K562 (cell line): ENCODE measurements at regions not wholly inside any gene's neighbourhood (a gene's known extent, or its start where the extent isn't known, plus 50 kb on each side); places are given as distances from the start of the nearest gene placed in this dataset.

ENCODE experiments used
- ARHGAP35 ChIP-seq: fragments of 450-650 bp; IDR thresholded peaks from 2 replicates; pipeline ENCODE4 v1.6.1; 2018; ENCODE audit not compliant: partially characterized antibody
- BRD4 ChIP-seq: fragments of 200-600 bp; sonication (generic); IDR thresholded peaks from 2 replicates; pipeline ENCODE4 v1.6.1; 2017; ENCODE audit warnings: inconsistent platforms
- CBFB ChIP-seq: sonication (generic); formaldehyde crosslinking; IDR thresholded peaks from 2 replicates; pipeline ENCODE4 v1.4.0; 2020; ENCODE audit warnings: mild to moderate bottlenecking, missing genetic modification reagents
- DACH1 ChIP-seq: fragments of 450-650 bp; IDR thresholded peaks from 2 replicates; pipeline ENCODE4 v1.6.1; 2018; ENCODE audit not compliant: partially characterized antibody
- EGR1 ChIP-seq: fragments of 450-650 bp; conservative IDR thresholded peaks from 2 replicates; pipeline ENCODE4 v1.6.1; 2017; ENCODE audit warnings: mild to moderate bottlenecking
- ELF2 ChIP-seq: fragments of 250-450 bp; sonication (Bioruptor Pico); IDR thresholded peaks from 2 replicates; pipeline ENCODE4 v1.5.0; 2021; ENCODE audit warnings: mild to moderate bottlenecking
- FOXM1 ChIP-seq, 2 experiments: fragments of 450-650 bp in 1 of 2; sonication (generic) in 1 of 2; formaldehyde crosslinking in 1 of 2; IDR thresholded peaks; 2 replicates each; pipeline versions ENCODE4 v1.6.1 to v1.9.0; 2017 to 2022; ENCODE audit warnings: low read depth in 2 of 2, mild to moderate bottlenecking in 2 of 2, missing genetic modification reagents in 1 of 2, moderate library complexity in 1 of 2
- GATAD2A ChIP-seq: fragments of 450-650 bp; IDR thresholded peaks from 2 replicates; pipeline ENCODE4 v1.6.1; 2017
- HDAC8 ChIP-seq: fragments of 450-650 bp; IDR thresholded peaks from 2 replicates; pipeline ENCODE4 v1.6.1; 2016; ENCODE audit warnings: mild to moderate bottlenecking, missing genetic modification characterization, moderate library complexity, missing compliant biosample characterization
- HIVEP1 ChIP-seq: fragments of 250-450 bp; sonication (Bioruptor Pico); IDR thresholded peaks from 2 replicates; pipeline ENCODE4 v1.4.0; 2020; ENCODE audit warnings: mild to moderate bottlenecking
- KLF13 ChIP-seq: fragments of 450-650 bp; IDR thresholded peaks from 2 replicates; pipeline ENCODE4 v1.6.1; 2016; ENCODE audit warnings: missing genetic modification characterization, low read depth, mild to moderate bottlenecking, missing compliant biosample characterization, moderate library complexity, borderline replicate concordance
- L3MBTL2 ChIP-seq: fragments of 450-650 bp; IDR thresholded peaks from 2 replicates; pipeline ENCODE4 v1.6.1; 2016; ENCODE audit warnings: mild to moderate bottlenecking, moderate library complexity
- MAZ ChIP-seq, 2 experiments: fragments of 450-650 bp in 1 of 2; sonication (generic) in 1 of 2; formaldehyde crosslinking; IDR thresholded peaks in 1 of 2; conservative IDR thresholded peaks in 1 of 2; 2 replicates each; pipeline versions ENCODE4 v1.4.0 to v1.5.0; 2020; ENCODE audit warnings: mild to moderate bottlenecking in 1 of 2, missing genetic modification reagents in 1 of 2
- MTA2 ChIP-seq: fragments of 450-650 bp; IDR thresholded peaks from 2 replicates; pipeline ENCODE4 v1.6.1; 2016; ENCODE audit warnings: low read depth
- NELFE ChIP-seq: IDR thresholded peaks from 2 replicates; pipeline ENCODE4 v1.6.1; 2011; ENCODE audit warnings: mild to moderate bottlenecking; ENCODE audit not compliant: insufficient read depth, insufficient read length
- NR2C1 ChIP-seq, 2 experiments: fragments of 450-650 bp; IDR thresholded peaks; 2 replicates each; pipeline ENCODE4 v1.6.1; 2017; ENCODE audit warnings: mild to moderate bottlenecking in 2 of 2, antibody characterized with exemption in 1 of 2, inconsistent platforms in 1 of 2, missing compliant biosample characterization in 1 of 2, missing genetic modification characterization in 1 of 2
- NR2F6 ChIP-seq: fragments of 450-650 bp; formaldehyde crosslinking; IDR thresholded peaks from 2 replicates; pipeline ENCODE4 v1.4.0; 2020; ENCODE audit warnings: mild to moderate bottlenecking
- RBM22 ChIP-seq: fragments of 200-400 bp; formaldehyde crosslinking; IDR thresholded peaks from 2 replicates; pipeline ENCODE4 v1.6.1; 2018; ENCODE audit warnings: low read length, low read depth; ENCODE audit not compliant: poor library complexity, severe bottlenecking
- TBP ChIP-seq: optimal IDR thresholded peaks from 2 replicates; pipeline ENCODE3; 2011; ENCODE audit warnings: low read depth, low read length, improper control_type of control experiment
- TRIM25 ChIP-seq: fragments of 450-650 bp; IDR thresholded peaks from 2 replicates; pipeline ENCODE4 v1.7.0; 2016; ENCODE audit warnings: borderline replicate concordance
- ZC3H4 ChIP-seq: sonication (generic); formaldehyde crosslinking; IDR thresholded peaks from 2 replicates; pipeline ENCODE4 v1.9.0; 2021; ENCODE audit warnings: missing genetic modification reagents, borderline replicate concordance
- ZNF146 ChIP-seq: IDR thresholded peaks from one replicate; pipeline ENCODE4 v1.6.1; 2018; ENCODE audit warnings: missing compliant biosample characterization; ENCODE audit not compliant: unreplicated experiment
- ZNF717 ChIP-seq: fragments of 250-450 bp; sonication (Bioruptor Pico); IDR thresholded peaks from 2 replicates; pipeline ENCODE4 v1.5.0; 2021
- TF ChIP-seq, protein P1 (sequence below): sonication (generic); formaldehyde crosslinking; IDR thresholded peaks from 2 replicates; pipeline ENCODE4 v1.8.1; 2023; ENCODE audit warnings: mild to moderate bottlenecking, missing genetic modification reagents
- TF ChIP-seq, protein P2 (sequence below): fragments of 450-650 bp; IDR thresholded peaks from 2 replicates; pipeline ENCODE4 v1.6.1; 2016; ENCODE audit warnings: antibody characterized with exemption

GRCh38 chr3:177359593-177360357 lies 162.5 kb upstream of the TBL1XR1 start (continued):
- no peak for TF ChIP-seq HDAC8 (tag)
- no peak for TF ChIP-seq ARHGAP35
- no peak for TF ChIP-seq HIVEP1
- no peak for TF ChIP-seq NELFE
- peak; percentile 60 for TF ChIP-seq NR2C1 (IDR thresholded peaks at IDR 0.05)
- TF ChIP-seq NR2C1 (tag; IDR thresholded peaks at IDR 0.05), result peak; percentile 58
- TF ChIP-seq MTA2, result no peak
- TF ChIP-seq ZNF717, result no peak
- peak; percentile 43; the same call in 1 of the 2 replicates for TF ChIP-seq ZC3H4 (CRISPR knock-in tag)
- no peak; the same call in 1 of the 2 replicates for TF ChIP-seq ELF2 (CRISPR knock-in tag)
- peak; percentile 81 for TF ChIP-seq TBP
- TF ChIP-seq TRIM25, result 0 out of 2 replicates have a peak, but pooled peaks have one; percentile 17
- TF ChIP-seq BRD4, result peak; percentile 74; the same call in 1 of the 2 replicates
- TF ChIP-seq ZNF146 (CRISPR knock-in tag), result no peak
- peak; percentile 50; the same call in 1 of the 2 replicates for TF ChIP-seq KLF13 (tag)
- TF ChIP-seq RBM22, result peak; percentile 28
- TF ChIP-seq NR2F6 (CRISPR knock-in tag), result no peak
- TF ChIP-seq FOXM1 (IDR thresholded peaks at IDR 0.05; ENCODE audit: low read depth), result peak; percentile 73; the same call in 1 of the 2 replicates
- no peak for TF ChIP-seq FOXM1 (CRISPR knock-in tag; IDR thresholded peaks at IDR 0.05; ENCODE audit: low read depth)
- peak; percentile 71 for TF ChIP-seq DACH1
- TF ChIP-seq, protein P1, sequence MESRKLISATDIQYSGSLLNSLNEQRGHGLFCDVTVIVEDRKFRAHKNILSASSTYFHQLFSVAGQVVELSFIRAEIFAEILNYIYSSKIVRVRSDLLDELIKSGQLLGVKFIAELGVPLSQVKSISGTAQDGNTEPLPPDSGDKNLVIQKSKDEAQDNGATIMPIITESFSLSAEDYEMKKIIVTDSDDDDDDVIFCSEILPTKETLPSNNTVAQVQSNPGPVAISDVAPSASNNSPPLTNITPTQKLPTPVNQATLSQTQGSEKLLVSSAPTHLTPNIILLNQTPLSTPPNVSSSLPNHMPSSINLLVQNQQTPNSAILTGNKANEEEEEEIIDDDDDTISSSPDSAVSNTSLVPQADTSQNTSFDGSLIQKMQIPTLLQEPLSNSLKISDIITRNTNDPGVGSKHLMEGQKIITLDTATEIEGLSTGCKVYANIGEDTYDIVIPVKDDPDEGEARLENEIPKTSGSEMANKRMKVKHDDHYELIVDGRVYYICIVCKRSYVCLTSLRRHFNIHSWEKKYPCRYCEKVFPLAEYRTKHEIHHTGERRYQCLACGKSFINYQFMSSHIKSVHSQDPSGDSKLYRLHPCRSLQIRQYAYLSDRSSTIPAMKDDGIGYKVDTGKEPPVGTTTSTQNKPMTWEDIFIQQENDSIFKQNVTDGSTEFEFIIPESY (CRISPR knock-in tag), result peak; percentile 77; the same call in 1 of the 2 replicates
- TF ChIP-seq, protein P2, sequence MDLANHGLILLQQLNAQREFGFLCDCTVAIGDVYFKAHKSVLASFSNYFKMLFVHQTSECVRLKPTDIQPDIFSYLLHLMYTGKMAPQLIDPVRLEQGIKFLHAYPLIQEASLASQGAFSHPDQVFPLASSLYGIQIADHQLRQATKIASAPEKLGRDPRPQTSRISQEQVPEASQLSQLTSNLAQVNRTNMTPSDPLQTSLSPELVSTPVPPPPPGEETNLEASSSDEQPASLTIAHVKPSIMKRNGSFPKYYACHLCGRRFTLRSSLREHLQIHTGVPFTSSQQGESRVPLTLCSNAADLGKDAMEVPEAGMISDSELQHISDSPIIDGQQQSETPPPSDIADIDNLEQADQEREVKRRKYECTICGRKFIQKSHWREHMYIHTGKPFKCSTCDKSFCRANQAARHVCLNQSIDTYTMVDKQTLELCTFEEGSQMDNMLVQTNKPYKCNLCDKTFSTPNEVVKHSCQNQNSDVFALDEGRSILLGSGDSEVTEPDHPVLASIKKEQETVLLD, result no peak
- peak; percentile 94 to 97 for TF ChIP-seq MAZ (CRISPR knock-in tag; conservative IDR thresholded peaks at IDR 0.05 in 1 of 2, IDR thresholded peaks at IDR 0.05 in 1 of 2)
- TF ChIP-seq L3MBTL2, result peak; percentile 38; the same call in 1 of the 2 replicates
- TF ChIP-seq CBFB (CRISPR knock-in tag), result no peak; the same call in 1 of the 2 replicates
- TF ChIP-seq GATAD2A, result 0 out of 2 replicates have a peak, but pooled peaks have one; percentile 39
- peak; percentile 91 for TF ChIP-seq EGR1
